ENCODE measurements at regions not wholly inside any gene's neighbourhood (a gene's known extent, or its start where the extent isn't known, plus 50 kb on each side); places are given as distances from the start of the nearest gene placed in this dataset.

GRCh38 chr2:166805753-166806152 is 82.5 kb upstream of the XIRP2 start:
- no peak overlapping the region for H3K27ac ChIP-seq (ENCODE audit: low read depth, low read length)
- no peak for TF ChIP-seq CTCF (IDR thresholded peaks at IDR 0.05; ENCODE audit: extremely low read depth, low read depth, low read length)
- H3K4me2 ChIP-seq (ENCODE audit: insufficient read depth, low read length) = no peak overlapping the region
- no peaks in the 10 kb centered on the region for H4K20me1 ChIP-seq (ENCODE audit: insufficient read depth, low read length)
- no peak overlapping the region for H2AFZ ChIP-seq (ENCODE audit: low read length)
- no peaks in the 10 kb centered on the region for H3K4me1 ChIP-seq (ENCODE audit: insufficient read depth, low read length)
- no peaks in the 10 kb centered on the region for H3K79me2 ChIP-seq (ENCODE audit: insufficient read depth, low read length)
- H3K9me3 ChIP-seq (ENCODE audit: low read depth, low read length) = no peaks in the 10 kb centered on the region
- no peaks in the 10 kb centered on the region for H3K36me3 ChIP-seq (ENCODE audit: insufficient read depth, low read length)
- no peak overlapping the region for H3K4me3 ChIP-seq (ENCODE audit: insufficient read depth, low read length)
- H3K27me3 ChIP-seq (ENCODE audit: insufficient read depth, low read length) = no peaks in the 10 kb centered on the region
- no peak for DNase-seq (ENCODE audit: insufficient read length, low spot score, missing footprints)

- no peak for TF ChIP-seq CTCF (IDR thresholded peaks at IDR 0.05; ENCODE audit: extremely low read depth, low read depth, low read length)
- Histone ChIP-seq H3K36me3 (ENCODE audit: insufficient read depth, low read length) (no peaks in the 10 kb centered on the region), H3K27ac (ENCODE audit: low read depth, low read length) (no peak overlapping the region), H3K9me3 (ENCODE audit: low read depth, low read length) (no peaks in the 10 kb centered on the region), H3K79me2 (ENCODE audit: insufficient read depth, low read length) (no peaks in the 10 kb centered on the region), H3K4me2 (ENCODE audit: insufficient read depth, low read length) (no peak overlapping the region), H4K20me1 (ENCODE audit: insufficient read depth, low read length) (no peaks in the 10 kb centered on the region), H2AFZ (ENCODE audit: low read length) (no peak overlapping the region), H3K4me1 (ENCODE audit: insufficient read depth, low read length) (no peaks in the 10 kb centered on the region), H3K4me3 (ENCODE audit: insufficient read depth, low read length) (no peak overlapping the region), H3K27me3 (ENCODE audit: insufficient read depth, low read length) (no peaks in the 10 kb centered on the region)
- no peak for DNase-seq (ENCODE audit: insufficient read length, low spot score, missing footprints)
Observed at GRCh38 chr2:166803373-166804000, 84.8 kb upstream of the XIRP2 start.

GRCh38 chr2:166802475-166802874 is 85.8 kb upstream of the XIRP2 start:
- Histone ChIP-seq H3K36me3 (ENCODE audit: insufficient read depth, low read length) (no peaks in the 10 kb centered on the region), H3K9me3 (ENCODE audit: low read depth, low read length) (no peaks in the 10 kb centered on the region), H3K79me2 (ENCODE audit: insufficient read depth, low read length) (no peaks in the 10 kb centered on the region), H4K20me1 (ENCODE audit: insufficient read depth, low read length) (no peaks in the 10 kb centered on the region), H3K4me1 (ENCODE audit: insufficient read depth, low read length) (no peaks in the 10 kb centered on the region), H3K4me2 (ENCODE audit: insufficient read depth, low read length) (no peak overlapping the region), H3K27ac (ENCODE audit: low read depth, low read length) (no peak overlapping the region), H3K4me3 (ENCODE audit: insufficient read depth, low read length) (no peak overlapping the region), H2AFZ (ENCODE audit: low read length) (no peak overlapping the region), H3K27me3 (ENCODE audit: insufficient read depth, low read length) (no peaks in the 10 kb centered on the region)
- TF ChIP-seq CTCF (IDR thresholded peaks at IDR 0.05; ENCODE audit: extremely low read depth, low read depth, low read length) = no peak
- DNase-seq (ENCODE audit: insufficient read length, low spot score, missing footprints) = no peak

GRCh38 chr2:166792808-166793207 is 95.5 kb upstream of the XIRP2 start:
- no peak overlapping the region for H2AFZ ChIP-seq (ENCODE audit: low read length)
- peaks cover 6% of the 10 kb centered on the region for H3K9me3 ChIP-seq (ENCODE audit: low read depth, low read length)

More at GRCh38 chr2:166792808-166793207, 95.5 kb upstream of the XIRP2 start:
- no peaks in the 10 kb centered on the region for H3K4me1 ChIP-seq (ENCODE audit: insufficient read depth, low read length)
- H3K27ac ChIP-seq (ENCODE audit: low read depth, low read length) = no peak overlapping the region
- DNase-seq (ENCODE audit: insufficient read length, low spot score, missing footprints) = no peak
- TF ChIP-seq CTCF (IDR thresholded peaks at IDR 0.05; ENCODE audit: extremely low read depth, low read depth, low read length) = no peak
- no peaks in the 10 kb centered on the region for H3K27me3 ChIP-seq (ENCODE audit: insufficient read depth, low read length)
- no peaks in the 10 kb centered on the region for H4K20me1 ChIP-seq (ENCODE audit: insufficient read depth, low read length)
- H3K79me2 ChIP-seq (ENCODE audit: insufficient read depth, low read length) = no peaks in the 10 kb centered on the region
- no peak overlapping the region for H3K4me3 ChIP-seq (ENCODE audit: insufficient read depth, low read length)
- H3K4me2 ChIP-seq (ENCODE audit: insufficient read depth, low read length) = no peak overlapping the region
- H3K36me3 ChIP-seq (ENCODE audit: insufficient read depth, low read length) = no peaks in the 10 kb centered on the region
